Esophagus squamous epithelium (tissue), 5 donors: ENCODE measurements at regions not wholly inside any gene's neighbourhood (a gene's known extent, or its start where the extent isn't known, plus 50 kb on each side); places are given as distances from the start of the nearest gene placed in this dataset.

Source experiments
- DNase-seq: peaks from one replicate; lab custom pipeline; 2025; lab: John Stamatoyannopoulos, UW
- H3K27ac ChIP-seq, 4 donors: fragments of 200-600 bp; sonication (generic); one replicate each; pipeline ENCODE4 v1.5.1; 2016 to 2019; ENCODE audit warnings: mild to moderate bottlenecking in 1 of 4
- H3K27me3 ChIP-seq, 4 donors: fragments of 200-600 bp; sonication (generic); 1 replicate in 3 of 4; 2 replicates in 1 of 4; pipeline versions ENCODE4 v1.5.1 to v1.6.0; 2017 to 2021; ENCODE audit warnings: antibody characterized with exemption in 1 of 4
- H3K36me3 ChIP-seq, 3 donors: fragments of 200-600 bp; sonication (generic); one replicate each; pipeline ENCODE4 v1.5.1; 2016 to 2019
- H3K4me1 ChIP-seq, 3 donors: fragments of 200-600 bp; sonication (generic); one replicate each; pipeline ENCODE4 v1.5.1; 2017 to 2019
- H3K4me3 ChIP-seq, 4 donors: fragments of 200-600 bp; sonication (generic); 1 replicate in 3 of 4; 2 replicates in 1 of 4; pipeline ENCODE4 v1.5.1; 2016 to 2019; ENCODE audit warnings: mild to moderate bottlenecking in 2 of 4, moderate library complexity in 1 of 4
- H3K9me3 ChIP-seq, 3 donors: fragments of 200-600 bp; sonication (generic); one replicate each; pipeline ENCODE4 v1.5.1; 2016 to 2019
- POLR2A ChIP-seq, 4 donors: fragments of 450-650 bp; IDR thresholded peaks; one replicate each; pipeline ENCODE4 v1.6.1; 2017; ENCODE audit warnings: antibody characterized with exemption in 4 of 4, mild to moderate bottlenecking in 4 of 4, moderate library complexity in 3 of 4
- WGBS, 2 donors: methylation state at CpG; one replicate each; pipeline ENCODE4 v1.1.5; 2018; 5-methylcytosine and 5-hydroxymethylcytosine counted together
- intact Hi-C: fragments of 100-400 bp; cut with DNase I; formaldehyde crosslinking; loops from one replicate; pipeline ENCODE4 v1.15.0; 2022
- TF ChIP-seq, protein P1 (sequence below), 6 experiments: fragments of 450-650 bp in 4 of 6; fragments of 200-600 bp in 2 of 6; sonication (generic) in 2 of 6; IDR thresholded peaks; one replicate each; pipeline ENCODE4 v1.5.1; 2016 to 2019; ENCODE audit warnings: antibody characterized with exemption in 6 of 6, mild to moderate bottlenecking in 4 of 6, moderate library complexity in 4 of 6
- donor health status: DM: yes; HTN: yes; CAD: no.

DNA sequence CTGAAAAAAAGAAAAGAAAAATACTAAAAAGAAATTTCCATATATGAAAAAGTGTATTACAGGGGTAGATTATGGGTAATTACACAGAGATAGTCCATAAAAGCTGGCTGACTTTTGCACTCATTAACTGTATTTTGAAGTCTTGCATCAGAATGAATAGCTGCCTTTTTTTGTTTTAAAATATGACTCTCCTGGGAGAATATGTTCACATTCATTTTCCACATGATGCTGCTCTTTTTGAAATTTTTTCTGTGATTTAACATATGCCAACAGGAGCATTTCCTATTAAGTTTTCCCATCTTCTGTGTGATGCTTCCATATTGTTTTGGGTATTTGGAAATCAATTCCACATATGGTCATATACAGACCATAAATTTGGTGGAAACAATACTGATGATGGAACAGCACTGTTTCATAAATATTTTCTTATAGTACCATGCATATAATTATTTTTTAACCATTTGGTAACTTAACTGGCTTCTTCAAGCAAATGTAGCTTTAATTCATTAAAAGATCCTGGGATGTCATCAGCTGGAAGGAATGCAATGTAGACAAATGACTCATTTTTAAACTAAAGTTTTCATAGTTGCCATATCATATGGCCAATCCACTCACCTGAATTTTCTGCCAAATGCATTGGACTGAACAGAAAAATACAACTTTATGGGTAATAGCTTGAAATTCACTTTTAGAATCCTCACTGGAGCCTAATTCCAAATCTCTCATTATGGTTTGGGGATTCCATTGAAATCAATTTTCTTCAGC lies 313.9 kb upstream of the GLI3 start:
- DNase-seq: no peak
- intact Hi-C loops: no loop called here
- TF ChIP-seq, protein P1, sequence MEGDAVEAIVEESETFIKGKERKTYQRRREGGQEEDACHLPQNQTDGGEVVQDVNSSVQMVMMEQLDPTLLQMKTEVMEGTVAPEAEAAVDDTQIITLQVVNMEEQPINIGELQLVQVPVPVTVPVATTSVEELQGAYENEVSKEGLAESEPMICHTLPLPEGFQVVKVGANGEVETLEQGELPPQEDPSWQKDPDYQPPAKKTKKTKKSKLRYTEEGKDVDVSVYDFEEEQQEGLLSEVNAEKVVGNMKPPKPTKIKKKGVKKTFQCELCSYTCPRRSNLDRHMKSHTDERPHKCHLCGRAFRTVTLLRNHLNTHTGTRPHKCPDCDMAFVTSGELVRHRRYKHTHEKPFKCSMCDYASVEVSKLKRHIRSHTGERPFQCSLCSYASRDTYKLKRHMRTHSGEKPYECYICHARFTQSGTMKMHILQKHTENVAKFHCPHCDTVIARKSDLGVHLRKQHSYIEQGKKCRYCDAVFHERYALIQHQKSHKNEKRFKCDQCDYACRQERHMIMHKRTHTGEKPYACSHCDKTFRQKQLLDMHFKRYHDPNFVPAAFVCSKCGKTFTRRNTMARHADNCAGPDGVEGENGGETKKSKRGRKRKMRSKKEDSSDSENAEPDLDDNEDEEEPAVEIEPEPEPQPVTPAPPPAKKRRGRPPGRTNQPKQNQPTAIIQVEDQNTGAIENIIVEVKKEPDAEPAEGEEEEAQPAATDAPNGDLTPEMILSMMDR (IDR thresholded peaks at IDR 0.05): no peak
- TF ChIP-seq POLR2A (IDR thresholded peaks at IDR 0.05): no peak

DNA sequence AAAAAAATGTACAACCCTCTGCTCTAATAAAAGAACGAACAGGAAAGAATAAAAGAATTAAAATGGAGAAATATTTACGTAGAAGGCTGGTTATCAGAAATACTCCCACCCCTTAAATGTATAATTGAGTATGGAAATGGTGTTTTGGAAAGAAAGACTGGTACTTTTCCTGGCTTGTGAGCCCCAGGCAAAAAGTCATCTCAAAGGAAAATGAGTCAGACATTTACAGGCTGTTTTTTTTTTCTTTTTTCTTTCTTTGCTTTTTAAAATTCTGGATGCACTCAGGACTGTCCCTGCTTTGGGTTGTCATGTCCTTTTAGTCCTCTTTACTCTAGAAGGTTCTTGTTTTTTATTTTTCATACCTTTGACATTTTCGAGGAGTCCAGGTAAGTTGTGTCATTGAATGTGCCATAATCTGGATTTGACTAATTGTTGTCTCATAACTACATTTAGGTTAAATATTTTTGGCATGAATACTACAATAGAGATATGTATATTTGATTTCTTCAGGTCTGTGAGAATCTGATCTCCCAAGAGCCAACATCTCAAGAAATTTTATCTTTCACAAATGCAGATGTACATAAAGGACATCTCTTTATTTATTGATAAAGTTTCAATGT lies 313.0 kb upstream of the GLI3 start:
- Histone ChIP-seq H3K27me3 (no peaks in the 10 kb centered on the region), H3K4me1 (peaks cover 6 to 41% (median 8%) of the 10 kb centered on the region in 3 donors), H3K4me3 (no peak overlapping the region), H3K27ac (no peak overlapping the region), H3K36me3 (no peaks in the 10 kb centered on the region), H3K9me3 (peaks cover 0 to 10% (median 0%) of the 10 kb centered on the region in 3 donors)
- TF ChIP-seq, protein P1 (IDR thresholded peaks at IDR 0.05): no peak
- TF ChIP-seq POLR2A (IDR thresholded peaks at IDR 0.05): no peak
- intact Hi-C loops: no loop called here
- DNase-seq: no peak
- WGBS, 2 donors: 39 to 41% methylated on average over 3 of the region's 3 CpGs

More for the DNA sequence above, 313.9 kb upstream of the GLI3 start:
- H3K36me3 ChIP-seq: no peaks in the 10 kb centered on the region
- no peaks in the 10 kb centered on the region for H3K27me3 ChIP-seq
- H3K9me3 ChIP-seq: peaks cover 0 to 13% (median 0%) of the 10 kb centered on the region in 3 donors
- H3K4me1 ChIP-seq: peaks cover 6 to 41% (median 8%) of the 10 kb centered on the region in 3 donors
- H3K4me3 ChIP-seq: no peak overlapping the region
- no peak overlapping the region for H3K27ac ChIP-seq

DNA sequence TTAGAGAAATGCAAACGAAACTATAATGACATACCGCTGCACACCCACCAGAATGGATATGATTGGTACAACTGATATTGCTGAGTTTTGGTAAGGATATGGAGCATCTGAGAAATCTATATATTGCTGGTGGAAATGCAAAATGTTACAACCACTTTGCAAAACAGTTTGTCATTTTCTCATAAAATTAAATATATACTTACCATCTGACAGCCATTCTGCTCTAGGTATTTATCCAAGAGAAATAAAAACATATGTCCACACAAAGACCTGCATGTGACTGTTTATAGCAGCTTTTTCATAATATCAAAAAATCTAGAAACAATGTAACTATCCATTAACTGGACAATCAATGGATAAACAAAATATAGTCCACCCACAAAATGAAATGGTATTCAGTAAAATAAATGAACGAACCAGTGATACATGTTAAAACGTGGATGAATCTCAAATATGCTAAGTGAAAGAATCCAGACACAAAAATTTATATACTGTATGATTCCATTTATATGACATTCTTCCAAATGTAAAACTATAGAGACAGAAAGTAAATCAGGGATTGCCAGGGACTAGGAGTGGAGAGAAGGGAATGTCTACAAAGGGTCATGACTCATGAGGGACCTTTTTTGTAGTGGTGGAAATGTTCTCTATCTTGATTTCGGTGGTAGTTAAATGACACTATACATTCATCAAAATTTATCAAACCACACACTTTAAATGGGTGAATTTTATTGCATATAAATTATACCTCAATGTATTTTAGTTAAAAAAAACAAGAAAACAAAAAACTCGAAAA lies 312.0 kb upstream of the GLI3 start:
- Histone ChIP-seq H3K4me3 (no peak overlapping the region), H3K36me3 (no peaks in the 10 kb centered on the region), H3K27ac (no peak overlapping the region), H3K9me3 (peaks cover 0 to 7% (median 0%) of the 10 kb centered on the region in 3 donors), H3K27me3 (no peaks in the 10 kb centered on the region), H3K4me1 (peaks cover 6 to 41% (median 8%) of the 10 kb centered on the region in 3 donors)
- TF ChIP-seq, protein P1 (IDR thresholded peaks at IDR 0.05): no peak
- no peak for TF ChIP-seq POLR2A (IDR thresholded peaks at IDR 0.05)
- no peak for DNase-seq
- intact Hi-C loops: no loop called here
- 68 to 75% methylated on average over 6 of the region's 6 CpGs for WGBS, 2 donors

DNA sequence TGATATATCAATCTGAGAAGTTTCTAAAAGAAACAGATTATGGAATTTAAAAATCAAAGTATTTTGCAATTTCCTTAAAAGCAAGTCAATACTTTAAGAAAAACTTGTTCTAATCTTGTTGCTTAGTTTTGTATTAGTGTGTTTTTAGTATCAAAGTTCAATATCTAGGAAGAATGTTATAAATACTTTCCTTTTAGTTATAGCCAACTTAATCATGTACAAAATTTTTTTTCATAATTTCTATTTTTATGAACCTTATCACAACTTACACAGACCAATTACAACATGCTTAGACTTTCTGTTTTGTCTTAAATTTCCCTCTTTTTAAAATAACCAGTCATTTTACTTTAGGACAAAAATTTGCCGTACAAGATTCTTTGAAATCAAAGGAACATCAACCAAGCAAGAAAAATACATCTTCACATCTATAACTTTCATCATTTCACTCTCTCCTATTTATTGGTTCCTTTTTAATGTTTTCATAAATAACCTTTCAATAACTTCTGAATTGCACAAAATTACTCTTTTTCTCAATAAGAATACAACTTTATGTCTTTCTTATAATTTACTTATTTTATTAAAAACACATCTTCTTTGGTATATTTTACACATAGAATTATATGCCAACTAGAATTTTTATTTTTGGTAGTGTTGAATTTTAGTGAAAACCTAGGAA lies 308.2 kb upstream of the GLI3 start:
- peaks cover 0 to 7% (median 0%) of the 10 kb centered on the region in 3 donors for H3K9me3 ChIP-seq
- 90 to 94% methylated on average over 1 of the region's 1 CpG for WGBS, 2 donors
- intact Hi-C loops: no loop called here
- peaks cover 0 to 12% (median 0%) of the 10 kb centered on the region in 3 donors for H3K4me1 ChIP-seq
- DNase-seq: no peak
- no peak overlapping the region for H3K4me3 ChIP-seq
- no peaks in the 10 kb centered on the region for H3K36me3 ChIP-seq
- H3K27me3 ChIP-seq: no peaks in the 10 kb centered on the region
- H3K27ac ChIP-seq: no peak overlapping the region
- no peak for TF ChIP-seq POLR2A (IDR thresholded peaks at IDR 0.05)
- TF ChIP-seq, protein P1 (IDR thresholded peaks at IDR 0.05): no peak
